RPMI8226 (cell line): ENCODE measurements at regions not wholly inside any gene's neighbourhood (a gene's known extent, or its start where the extent isn't known, plus 50 kb on each side); places are given as distances from the start of the nearest gene placed in this dataset.

ENCODE experiments used
- DNase-seq: peaks from one replicate; pipeline ENCODE4 v3.0.0-alpha.2; 2015

DNA sequence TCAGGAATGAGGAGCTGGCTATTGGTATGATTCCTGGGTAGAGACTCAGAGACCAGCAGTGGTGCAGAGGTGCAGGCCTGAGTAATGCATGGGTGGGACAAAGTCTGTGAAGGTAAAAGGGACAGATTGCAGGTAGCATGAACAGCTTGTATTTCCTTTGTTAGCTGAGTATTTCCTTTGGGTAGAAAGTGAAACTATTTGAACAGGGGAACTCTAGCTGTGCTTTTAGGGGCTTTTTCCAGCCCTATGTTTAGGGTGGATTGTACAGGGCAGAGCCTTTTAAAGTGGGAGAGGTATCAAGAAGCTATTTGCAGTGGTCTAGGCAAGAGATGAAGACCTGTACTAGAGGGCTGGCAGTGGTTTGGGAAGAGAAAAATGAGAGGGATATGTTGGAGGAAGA is 739.9 kb downstream of the REEP3 start:
- no peak for DNase-seq

GRCh38 chr10:64261676-64262075 is 740.5 kb downstream of the REEP3 start:
- no peak for DNase-seq

- DNase-seq = no peak
Observed at GRCh38 chr10:64265961-64266360, 744.8 kb downstream of the REEP3 start.

DNA sequence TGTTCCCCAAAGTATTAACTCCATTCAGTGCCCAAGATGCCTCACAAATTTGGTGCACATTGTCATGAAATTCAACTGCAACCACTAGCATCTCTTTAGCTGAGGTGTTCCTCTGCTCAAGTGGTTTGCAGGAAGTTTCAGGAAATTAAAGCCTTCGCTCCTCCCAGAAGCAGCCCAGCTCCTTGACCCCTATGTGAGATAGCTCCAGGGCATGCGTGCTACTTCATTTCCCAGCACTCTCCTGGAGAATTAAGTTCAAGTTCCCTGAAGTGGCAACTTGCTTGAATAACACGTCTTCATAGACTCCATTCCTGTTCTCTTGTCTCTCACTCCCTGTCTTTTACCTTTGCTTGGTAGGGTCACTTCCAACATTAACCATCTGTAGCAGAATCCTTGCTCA is 750.3 kb downstream of the REEP3 start:
- DNase-seq = no peak

- DNase-seq = no peak
Observed at GRCh38 chr10:64271983-64272382, 750.8 kb downstream of the REEP3 start.

GRCh38 chr10:64275001-64275400 is 753.8 kb downstream of the REEP3 start:
- DNase-seq = no peak

DNA sequence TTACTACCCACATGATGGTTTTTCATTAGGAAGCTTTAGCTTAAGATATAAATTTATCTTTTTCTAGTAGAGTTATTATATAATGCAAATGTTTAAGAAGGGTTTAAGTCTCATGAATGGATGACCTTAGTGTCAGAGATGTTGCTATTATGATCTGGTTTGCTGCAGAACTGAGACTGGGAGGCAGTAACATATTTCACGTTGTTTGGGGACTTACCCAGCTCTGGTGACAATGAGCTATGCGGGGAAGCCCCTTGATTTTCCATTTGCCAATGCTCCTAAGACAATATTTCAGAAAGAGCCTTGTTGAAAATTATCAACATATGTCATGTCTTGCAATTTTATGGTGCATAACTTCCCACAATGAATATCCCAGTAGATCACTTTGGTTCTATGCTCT is 754.6 kb downstream of the REEP3 start:
- DNase-seq = no peak

GRCh38 chr10:64277536-64277935 is 756.3 kb downstream of the REEP3 start:
- DNase-seq = no peak

DNA sequence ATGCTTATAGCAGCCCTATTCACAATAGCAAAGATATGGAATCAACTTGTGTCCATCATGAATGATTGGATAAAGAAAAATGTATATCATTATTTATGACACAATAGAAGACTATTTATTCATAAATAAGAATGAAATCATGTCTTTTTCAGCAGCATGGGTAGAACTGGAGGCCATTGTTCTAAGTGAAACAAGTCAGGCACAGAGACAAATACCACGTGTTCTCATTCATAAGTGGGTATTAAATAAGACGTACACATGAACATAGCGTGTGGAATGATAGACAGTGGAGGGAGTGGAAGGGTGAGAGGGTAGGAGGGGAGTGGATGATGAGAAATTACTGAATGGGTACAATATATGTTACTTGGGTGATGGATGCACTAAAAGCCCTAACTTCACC is 762.4 kb downstream of the REEP3 start:
- DNase-seq = no peak

DNA sequence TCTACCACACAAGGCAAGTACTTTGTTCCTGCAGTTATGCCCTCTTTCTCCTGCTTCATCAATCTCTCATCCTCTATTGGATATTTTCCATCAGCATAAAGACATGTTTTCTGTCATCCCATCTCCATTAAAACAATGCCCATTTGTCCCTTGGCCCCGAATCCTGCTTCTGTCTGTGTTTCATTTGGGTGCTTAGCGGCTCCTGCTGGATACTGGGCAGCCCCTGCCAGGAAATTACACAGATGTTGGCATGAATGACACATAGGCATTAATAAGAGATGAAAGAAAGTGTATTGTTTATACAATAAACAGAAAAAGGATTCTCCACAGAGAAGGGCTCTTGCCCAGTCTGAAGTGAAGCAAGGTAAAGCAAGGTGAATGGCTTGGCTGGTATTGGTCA is 765.3 kb downstream of the REEP3 start:
- DNase-seq = no peak

GRCh38 chr10:64288404-64288803 is 767.2 kb downstream of the REEP3 start:
- no peak for DNase-seq

DNA sequence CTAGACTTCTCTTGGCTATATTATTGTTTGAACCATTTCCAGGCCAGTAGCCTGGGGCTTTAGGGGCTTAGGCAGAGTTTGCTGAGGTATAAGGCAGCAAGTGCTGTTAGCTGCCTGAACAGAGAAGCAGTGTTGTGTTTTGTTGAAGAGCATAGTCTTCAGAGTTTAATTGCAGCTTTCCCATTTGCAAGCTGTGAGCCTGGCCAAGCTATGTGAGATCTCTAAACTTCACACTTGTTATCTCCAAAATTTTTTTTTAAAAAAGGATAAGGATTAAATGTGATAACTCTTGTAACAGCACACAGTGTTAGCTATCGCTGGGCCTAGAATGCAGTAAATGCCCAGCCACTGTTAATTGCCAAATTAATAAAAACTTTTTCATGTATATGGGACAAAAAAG is 782.4 kb downstream of the REEP3 start:
- DNase-seq = no peak

DNA sequence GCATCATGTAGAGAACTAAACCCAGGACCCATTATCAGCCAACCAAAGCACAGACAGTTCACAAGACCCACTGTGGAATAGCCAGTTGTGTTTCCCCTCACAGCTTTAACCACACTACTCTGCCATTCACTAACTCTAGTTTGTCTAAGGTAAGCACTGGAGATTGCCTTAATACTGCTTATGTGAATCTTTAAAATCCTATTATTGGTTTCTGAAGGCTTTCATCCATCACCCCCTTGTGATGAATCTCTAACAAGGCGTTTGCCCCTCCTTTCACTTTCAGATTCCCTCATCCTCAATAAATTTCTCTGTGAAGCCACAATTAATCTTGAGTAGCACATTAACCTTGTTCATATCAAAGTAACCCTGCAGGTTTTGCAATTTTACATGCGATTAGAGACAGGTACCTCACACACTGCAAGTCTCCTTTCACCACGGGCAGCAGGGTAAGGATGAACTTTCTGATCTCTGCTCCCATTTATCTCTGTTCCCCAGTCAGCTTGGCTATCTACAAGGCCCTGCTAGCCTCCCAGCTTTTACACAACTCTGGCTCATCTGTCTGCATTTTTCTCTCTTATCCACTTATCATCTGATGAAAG is 785.6 kb downstream of the REEP3 start:
- no peak for DNase-seq

DNA sequence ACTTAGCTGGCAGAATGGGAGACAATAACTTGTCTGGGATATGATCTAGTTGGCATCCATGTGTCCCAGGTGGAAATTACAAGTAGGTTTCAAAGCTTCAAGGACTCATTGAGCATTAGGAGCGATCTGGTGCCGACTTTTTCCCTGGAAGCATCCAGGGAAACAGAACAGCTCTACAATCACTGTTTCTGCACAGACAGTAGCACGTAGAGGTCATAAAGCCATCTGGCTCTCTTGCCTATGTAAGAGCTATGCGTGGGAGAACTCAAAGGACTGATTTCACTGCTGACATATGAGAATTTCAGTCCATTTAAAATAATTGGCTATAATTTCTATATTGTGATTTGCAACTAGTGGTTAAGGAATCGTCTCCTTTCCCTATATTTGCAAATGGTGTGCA is 791.7 kb downstream of the REEP3 start:
- no peak for DNase-seq

- DNase-seq = no peak
Observed at GRCh38 chr10:64313967-64314366, 792.8 kb downstream of the REEP3 start.

DNA sequence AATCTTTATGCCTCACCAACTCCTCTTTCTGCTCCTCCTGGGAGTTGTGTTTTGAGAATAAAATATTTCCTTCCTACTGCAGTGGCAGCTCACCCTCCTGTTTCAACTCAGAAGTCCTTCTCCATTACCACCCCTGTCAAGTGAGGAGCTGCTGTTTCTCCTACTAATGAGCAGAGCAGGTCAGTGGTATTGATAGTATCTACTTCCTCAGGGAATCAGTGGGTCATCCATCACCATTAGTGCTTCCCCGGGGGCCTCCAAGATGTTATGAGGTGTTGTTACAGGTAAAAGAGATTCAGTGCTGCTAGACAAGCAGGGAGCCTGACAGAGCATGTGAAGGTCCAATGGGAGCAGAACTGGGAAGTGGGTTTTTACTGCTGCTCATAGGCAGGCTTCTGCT is 795.2 kb downstream of the REEP3 start:
- no peak for DNase-seq

- no peak for DNase-seq
Observed at GRCh38 chr10:64316833-64317232, 795.6 kb downstream of the REEP3 start.

DNA sequence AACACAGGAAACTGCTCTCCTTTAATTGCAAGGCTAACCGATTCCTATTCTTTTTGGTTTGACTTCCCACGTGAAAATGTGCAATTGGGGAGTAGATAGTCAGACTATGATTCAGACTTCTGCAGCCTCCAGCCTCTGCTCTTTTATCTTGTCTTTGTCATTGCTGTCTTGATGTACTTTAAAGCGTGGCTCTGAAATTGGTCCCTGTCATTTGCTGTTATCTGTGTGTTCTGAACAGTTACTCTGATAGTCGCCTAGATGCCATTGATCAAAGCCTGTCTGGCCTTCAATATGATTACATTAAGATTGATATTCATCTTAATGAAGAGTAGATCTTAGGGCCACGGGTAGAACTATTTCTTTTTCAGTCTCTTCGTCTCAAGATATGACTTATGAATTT is 799.2 kb downstream of the REEP3 start:
- DNase-seq = no peak

DNA sequence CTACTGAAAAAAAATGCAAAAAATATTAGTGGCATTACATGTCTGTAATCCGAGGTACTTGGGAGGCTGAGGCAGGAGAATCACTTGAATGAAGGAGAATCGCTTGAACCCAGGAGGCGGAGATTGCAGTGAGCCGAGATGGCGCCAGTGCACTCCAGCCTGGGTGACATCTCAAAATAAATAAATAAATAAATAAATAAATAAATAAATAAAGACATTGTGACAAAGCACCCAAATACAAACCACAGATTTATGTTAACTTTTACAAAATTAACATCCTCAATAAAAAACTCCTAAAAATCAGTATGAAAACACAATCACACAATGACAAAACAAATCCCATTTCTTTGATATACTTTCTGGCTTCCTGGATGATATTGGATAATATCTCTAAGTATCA is 808.3 kb downstream of the REEP3 start:
- no peak for DNase-seq

DNA sequence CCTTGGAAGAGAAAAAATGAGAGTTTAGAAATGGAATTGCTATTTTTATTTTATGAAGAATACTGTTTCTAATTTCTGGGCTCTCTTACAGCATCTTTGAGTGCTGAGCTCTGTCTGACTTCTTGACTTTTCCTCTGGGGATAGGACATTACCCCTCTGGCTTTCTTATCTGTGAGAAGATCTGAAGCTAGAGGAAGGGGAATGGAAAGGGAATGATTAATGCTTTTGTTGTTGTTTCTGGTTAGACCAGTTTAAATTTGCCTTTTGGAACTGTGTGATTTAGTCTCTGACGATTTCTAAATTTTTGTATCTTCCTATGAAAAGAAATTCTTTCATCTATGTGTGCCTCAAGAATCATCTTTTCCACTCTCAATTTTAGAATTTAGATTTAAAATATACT is 811.4 kb downstream of the REEP3 start:
- DNase-seq = no peak

DNA sequence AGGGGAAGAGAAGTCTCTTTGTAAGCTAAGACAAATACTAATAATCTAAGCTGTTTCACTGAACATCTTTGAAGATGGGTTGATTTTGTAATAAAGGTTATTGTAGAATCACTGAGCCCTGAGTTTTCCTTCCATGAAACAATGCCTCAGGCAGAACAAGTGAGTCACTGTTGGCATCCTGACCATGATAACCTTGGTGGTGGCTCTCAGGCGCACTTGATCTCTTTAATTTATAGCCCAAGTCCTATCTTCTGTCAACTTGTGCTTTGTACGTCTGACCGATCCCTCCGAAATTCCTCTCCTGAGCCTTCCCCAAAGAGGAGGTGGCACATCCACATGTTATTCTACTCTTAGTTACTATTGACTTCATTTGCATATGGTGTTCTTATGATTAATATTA is 812.9 kb downstream of the REEP3 start:
- no peak for DNase-seq

- no peak for DNase-seq
Observed at GRCh38 chr10:64344211-64344610, 823.0 kb downstream of the REEP3 start.

- DNase-seq = no peak
Observed at GRCh38 chr10:64345856-64346255, 824.7 kb downstream of the REEP3 start.

GRCh38 chr10:64346389-64346788 is 825.2 kb downstream of the REEP3 start:
- no peak for DNase-seq

- no peak for DNase-seq
Observed at GRCh38 chr10:64350665-64351064, 829.5 kb downstream of the REEP3 start.

DNA sequence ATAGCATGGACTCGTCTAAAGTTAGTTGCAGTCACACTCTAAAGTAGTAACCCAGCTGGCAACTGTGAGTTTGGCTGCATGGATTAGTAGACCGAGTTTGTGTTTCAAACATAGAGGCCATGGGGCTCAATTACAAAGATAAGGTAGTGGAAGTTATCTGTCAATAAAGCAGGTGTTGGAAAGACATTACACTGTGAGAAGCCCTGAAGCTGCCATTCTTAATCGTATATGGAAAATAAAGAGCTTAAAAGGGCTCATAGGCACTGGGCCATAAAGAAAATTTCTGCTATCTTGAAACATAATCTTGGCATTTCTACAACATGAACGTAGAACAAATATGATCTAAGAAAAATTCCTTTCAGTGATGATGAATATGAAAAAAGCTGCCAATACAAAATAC is 837.7 kb downstream of the REEP3 start:
- DNase-seq = no peak
